GF-D8 (cell line): ENCODE measurements at regions not wholly inside any gene's neighbourhood (a gene's known extent, or its start where the extent isn't known, plus 50 kb on each side); places are given as distances from the start of the nearest gene placed in this dataset.
A peak's percentile ranks its signal among the peaks of the same experiment; 100 is the strongest.

Experiments
- DNase-seq: peaks from one replicate; lab custom pipeline; 2025; lab: John Stamatoyannopoulos, UW

DNA sequence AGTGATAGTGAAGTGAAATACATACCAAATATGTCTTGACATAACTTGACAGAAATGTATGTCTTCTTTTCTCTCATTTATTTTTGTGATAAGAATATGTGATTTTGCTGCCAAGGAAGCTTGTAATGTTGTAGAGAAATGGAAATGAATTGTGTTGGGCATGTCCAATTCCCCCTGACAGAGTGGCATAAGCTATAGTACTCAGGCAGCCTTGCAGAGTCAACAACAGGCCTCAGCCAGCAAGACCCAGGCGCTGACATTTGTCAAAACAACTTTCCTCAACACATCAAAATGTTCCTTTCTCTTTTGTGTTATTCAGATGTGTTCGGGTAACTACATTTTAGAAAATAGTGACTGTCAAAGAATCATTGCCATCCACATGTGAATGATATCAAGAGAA lies 538.1 kb upstream of the ATP11B start:
- DNase-seq: no peak

DNA sequence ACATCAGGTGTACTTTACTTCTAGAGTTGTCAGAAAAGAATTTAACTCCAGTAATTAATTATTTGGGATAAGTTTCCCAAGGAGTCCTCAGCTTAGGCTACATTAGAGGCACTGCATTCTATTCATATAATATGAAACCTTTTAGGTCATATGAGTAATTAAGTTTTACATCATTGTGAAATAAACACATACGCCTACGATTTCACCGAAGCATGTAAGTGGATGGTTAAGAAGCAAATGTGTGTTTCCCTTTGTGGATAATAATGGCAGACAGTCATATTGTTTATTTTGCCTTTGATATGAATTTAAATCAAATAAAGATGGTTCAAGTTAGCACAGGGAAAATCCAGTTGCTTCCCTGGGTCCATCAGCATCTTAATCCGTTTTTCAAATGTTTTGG lies 535.9 kb upstream of the ATP11B start:
- DNase-seq: no peak

DNA sequence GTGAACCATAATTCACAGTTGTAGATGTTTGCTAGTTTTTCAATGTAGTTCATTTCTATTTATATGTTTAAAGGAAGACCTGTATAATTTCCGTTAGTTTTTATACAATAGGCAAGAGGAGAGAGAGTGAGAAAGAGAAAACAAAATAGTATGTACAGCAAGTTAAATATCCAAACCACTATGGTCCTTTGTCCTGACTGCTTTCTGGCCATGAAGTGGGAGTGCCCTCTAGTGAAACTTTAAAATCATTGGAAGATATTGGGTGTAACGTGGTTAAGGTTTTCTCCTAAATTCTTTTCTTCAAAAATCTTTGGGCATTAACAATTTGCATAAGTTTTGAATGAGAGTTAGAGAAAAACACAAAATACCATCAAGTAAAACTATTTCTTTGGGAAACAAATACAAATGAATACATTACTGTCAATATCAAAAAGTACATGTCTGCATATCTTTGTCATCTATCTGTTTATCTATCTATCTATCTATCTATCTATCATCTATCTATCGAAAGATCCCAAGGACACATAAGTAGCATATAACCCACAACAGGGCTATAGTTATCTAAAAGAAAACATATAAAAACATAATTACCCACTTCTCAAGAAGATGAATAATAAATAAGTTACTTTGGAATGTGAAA lies 534.6 kb upstream of the ATP11B start:
- DNase-seq: peak; percentile 9

DNA sequence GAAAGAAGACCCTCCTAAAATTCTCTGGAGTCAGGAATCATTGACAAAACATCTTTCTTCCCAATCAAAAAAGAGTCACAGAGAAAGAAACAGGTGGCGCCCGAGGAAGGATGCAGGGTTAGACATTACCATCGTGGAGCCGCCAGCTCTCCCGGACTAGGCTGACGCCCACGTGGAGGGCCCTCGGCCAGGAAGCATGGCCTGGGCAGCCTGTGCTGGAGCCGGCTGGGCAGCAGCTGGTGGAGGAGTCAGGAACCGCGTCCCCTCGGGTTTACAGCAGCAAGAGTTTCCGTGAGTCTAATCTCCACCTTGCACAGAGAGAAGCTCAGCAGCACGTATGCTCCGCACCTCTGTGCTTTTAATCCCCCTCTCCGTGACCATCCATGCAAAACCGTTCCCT lies 533.7 kb upstream of the ATP11B start:
- no peak for DNase-seq

DNA sequence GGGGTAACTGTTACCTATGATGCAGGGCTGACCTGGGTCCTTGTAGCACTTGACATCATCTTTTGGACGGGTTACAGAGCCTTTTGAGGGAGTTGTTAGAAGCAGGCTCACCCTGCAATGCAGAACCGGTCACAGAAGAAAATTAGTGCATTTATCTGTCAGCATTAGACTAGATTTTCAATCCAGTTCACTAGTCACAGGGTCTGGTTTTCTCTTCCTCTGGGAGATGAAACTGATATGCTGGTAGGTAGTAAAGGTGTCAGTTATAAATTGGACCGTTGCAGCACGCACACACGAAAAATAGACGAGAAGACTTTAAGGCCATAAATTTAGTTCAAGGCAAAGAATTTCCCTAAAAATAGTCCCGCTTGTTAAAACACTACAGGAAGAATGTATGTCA lies 532.3 kb upstream of the ATP11B start:
- no peak for DNase-seq

DNA sequence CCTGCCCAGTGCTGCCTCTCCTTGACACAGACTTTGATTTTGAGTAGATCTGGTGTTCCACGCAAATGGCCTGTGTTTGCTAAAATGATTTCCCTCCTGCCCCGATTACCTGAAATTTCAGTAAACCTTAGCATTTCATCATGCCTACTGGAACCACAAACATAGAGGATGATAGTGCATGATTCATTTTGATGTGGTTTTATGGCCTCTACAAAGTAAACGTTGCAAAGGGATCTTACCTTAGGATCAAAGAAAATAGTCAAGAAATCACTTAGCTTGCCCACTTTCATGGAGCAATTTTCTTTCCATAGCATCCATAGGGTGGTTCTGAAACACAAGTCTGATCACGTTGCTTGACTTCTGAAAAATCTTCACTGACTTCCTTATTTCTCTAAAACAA lies 524.6 kb upstream of the ATP11B start:
- no peak for DNase-seq

DNA sequence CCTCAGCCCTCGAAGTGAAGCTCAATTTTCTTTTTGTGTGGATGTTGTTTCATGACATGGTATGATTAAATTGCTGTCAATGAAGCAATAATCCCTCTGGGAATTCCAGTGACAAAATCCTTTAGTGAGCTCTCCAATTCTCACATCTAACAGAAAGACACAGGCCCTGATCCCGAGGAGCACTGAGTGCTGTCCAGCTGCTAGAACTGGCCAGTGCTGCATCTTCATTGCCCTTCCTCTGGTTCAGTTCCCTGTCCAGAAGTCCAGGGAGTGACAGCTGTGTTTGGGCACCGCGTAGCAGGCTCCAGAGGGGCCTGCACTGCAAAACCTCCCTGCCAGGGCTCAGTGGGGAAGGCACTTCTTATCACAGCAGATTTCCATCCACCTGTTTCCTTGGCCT lies 516.8 kb upstream of the ATP11B start:
- no peak for DNase-seq

DNA sequence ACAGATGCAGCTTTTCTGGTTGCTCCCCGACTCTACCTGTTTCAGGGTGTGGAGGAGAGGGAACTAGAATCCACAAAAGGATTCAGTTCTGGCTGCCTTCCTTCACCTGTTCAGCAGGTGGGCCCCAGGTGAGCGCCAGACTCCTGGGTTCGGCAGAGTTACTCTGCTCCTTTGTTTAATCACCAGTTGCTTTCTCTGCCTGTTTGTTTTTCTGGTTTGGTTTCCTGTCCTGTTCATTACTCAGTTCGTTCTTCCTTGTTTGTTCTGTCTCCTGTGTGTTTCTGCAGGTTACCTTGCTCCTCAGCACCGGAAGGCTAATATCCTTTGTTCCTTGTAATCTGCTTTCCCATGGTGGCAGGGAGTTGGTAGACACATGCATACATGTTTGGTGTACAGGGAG lies 508.5 kb upstream of the ATP11B start:
- DNase-seq: no peak

DNA sequence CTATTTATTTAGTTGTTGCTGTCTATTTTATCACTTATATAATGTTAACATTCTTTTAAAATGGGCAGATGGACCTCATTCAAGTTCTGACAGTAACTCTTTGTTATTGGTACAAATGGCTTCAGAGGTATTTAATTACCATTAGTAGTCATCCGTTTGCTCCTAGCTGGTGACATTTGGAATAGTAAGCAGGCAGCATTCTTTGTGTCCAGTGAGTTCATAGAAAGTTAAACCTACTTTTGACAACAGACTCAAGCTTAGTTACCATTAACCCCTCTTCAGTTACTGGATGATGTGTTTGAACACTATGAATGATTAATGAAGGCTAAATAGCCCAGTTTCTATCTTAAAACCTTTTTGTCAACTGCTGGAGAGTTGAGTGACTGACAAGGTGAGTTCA lies 500.7 kb upstream of the ATP11B start:
- DNase-seq: no peak

DNA sequence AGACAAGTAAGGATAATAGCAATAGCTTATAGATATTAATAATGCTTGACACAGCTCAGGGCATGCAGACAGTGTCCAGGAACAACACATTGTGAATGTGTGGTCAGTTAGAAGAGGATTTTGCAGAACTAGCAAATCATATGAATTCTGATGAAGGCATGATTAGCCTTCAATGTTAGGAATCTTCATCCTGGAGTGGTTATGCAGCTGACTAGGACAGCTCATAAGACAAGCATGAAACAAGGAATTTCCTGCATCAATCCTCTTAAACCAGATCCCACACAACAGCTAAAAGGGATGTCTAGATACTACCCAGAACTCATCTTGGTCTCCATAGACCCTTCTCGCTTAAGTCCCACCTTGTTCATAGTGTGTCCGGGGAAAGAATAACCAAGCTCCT lies 499.0 kb upstream of the ATP11B start:
- no peak for DNase-seq

DNA sequence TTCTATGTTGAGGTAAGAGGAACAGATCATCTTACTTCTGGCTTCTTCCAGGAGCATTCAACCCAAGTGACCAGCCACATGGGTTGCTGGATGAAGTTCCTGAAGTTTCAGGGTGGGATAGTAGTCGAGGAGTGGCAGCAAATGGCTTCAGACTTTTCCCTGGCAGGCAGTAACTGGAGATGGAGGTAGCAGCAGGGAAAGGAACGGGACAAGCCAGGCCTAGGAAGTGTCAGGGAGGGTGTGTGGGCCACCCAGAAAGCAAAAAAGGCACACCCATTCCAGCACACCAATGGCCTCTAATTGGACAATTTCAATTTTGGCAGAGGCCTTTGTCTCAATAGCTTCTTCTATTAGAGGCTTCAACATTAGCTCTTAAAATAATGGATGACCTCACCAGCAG lies 498.6 kb upstream of the ATP11B start:
- DNase-seq: no peak

DNA sequence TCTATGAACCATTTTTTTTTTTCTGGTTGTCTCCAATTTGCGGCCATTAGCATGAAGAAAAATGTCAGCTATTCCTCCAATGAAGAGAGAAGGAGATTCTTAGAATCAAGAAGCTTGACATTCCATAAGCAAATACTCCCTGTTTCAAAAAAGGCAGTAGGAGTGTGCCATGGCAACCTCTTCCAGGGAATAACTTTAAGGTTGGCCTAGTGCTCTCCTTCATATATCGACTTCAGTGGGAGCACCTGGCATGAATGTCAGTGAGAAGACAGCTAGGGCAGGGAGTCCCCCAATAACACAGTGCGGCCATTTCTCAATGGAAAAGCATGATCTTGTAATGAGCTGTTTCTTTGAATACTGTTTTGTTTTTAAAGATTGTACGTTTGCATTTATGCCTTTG lies 493.0 kb upstream of the ATP11B start:
- DNase-seq: no peak

DNA sequence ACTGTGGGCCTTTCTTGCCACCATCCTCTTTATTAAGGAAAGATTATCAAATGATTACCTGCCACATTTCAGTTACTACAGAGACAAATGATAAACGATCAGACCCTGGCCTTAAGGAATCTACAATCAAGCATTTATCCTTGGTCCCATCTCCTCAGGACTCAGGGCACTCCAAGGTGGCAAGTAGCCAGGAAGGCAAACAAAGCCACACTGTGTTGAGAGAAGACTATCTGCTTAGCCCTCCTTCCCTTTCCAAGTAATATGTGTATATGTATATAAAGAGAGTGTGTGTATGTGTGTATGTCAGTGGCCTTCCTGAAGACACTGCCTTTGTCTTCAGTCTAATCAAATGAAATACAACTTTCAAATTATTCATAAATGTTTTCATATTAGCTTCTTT lies 490.1 kb upstream of the ATP11B start:
- DNase-seq: no peak

DNA sequence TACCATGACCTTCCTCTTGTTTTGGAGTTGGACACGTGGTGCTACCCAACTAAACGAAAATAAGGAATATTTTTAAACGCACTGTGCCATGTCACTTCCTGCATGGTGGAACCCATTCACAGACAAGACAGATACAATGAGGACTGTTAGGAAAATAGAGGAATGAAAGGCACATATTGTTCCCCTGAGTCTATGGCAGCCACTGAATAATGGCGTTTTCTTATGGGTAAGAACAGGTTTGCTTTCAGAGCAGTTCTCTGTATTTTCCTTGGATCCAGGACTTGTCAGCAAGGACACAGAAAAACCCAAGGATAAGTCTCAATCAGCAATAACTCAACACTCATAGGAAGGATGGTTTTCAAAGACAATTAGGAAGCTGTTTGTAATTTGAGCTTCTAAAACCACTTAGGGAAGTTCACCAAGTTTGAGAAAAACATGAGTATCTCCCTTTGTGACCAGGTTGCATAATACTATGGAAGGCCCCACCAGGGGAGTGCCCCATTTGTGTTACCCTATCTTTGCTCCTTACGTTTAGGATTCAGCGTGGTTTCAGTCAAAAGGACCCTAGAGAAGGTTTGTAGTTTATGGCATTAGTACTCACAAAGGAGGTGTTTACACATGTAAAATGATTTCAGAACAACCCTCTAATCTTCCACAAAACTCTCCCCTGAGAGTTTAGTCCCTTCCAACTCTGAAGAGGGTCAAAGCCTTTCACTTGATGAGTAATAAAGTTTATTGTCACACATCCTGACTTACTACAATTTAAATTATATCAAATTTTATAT lies 487.2 kb upstream of the ATP11B start:
- DNase-seq: no peak

DNA sequence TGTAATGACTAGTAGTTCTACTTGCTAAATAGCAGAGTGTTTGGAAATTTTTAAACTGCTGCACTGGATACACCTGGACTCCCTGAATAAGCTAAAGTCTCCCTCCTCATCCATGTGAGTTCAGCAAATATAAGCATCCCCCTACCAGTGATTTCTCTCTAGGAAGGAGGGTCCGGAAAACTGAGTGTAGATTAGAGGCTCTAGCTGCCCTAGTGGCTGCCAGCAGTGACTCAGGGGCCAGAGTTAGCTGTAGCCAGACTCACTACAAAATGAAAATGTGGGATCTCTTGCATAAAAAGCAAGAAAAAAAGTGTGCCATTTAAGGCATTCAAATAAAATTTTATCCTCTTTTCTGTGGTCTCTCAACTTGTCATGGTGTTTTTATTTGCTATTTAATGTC lies 485.0 kb upstream of the ATP11B start:
- no peak for DNase-seq

DNA sequence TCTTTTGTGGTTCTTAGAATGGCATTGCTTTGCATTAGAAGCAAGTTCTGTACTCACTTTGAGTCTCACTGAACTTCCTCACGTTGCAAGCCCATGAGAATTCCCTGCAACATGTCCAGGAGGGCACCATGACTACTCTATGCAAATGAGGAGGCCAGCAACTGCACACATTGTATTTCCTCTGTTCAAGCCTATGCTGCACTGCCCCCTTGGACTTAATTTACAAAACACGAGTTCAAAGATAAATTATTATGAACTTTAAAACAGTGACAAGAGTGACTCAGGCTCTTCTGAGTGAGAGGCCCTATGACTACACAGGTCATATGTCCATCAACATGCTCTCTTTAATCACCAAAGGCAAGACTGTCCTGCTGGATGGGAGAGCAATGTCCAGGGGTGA lies 484.2 kb upstream of the ATP11B start:
- DNase-seq: no peak

DNA sequence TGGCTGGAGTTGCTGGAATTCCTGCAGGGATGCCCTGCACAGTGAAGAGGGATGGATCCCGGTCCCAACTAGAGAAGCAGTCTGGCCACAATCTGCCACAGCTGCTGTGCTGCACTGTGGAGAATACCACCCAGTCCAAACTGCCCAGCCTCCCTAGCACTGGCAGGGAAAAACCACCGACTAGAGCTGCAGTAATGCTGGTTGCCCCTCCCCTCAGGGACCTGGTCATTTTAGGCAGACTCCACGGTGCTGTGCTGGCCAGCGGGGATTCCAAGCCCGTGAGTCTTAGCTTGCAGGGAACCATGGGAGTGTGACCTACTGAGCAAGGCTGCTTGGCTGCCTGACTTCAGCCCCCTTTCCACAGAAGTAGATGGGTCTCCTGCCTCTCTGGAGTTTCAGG lies 478.0 kb upstream of the ATP11B start:
- DNase-seq: no peak

DNA sequence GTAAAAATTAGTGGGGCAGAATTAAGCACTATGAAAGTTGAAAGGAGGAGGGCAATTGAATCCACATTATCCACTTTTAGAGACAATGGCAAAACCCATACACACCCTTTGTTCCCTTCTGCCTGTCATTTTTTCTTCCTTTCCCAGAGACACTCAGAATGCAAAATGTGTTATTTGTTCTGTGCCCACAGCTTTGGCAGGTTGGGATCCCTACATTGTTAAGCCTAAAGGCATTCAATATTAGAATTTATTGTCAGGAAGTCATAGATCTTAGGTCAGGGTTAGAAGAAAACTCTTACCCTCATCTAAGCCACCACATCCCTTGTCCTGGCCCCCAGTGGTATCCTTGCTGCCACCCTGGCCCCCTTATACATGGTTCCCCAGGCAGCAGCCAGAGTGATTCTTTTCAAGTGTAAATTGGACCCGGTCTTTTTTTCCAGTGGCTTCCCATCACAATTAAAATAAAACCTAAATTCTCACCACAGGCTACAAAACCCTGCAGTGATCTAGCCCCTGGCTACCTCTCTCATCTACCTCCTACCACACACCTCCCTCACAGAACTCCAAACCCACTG lies 470.1 kb upstream of the ATP11B start:
- DNase-seq: no peak

DNA sequence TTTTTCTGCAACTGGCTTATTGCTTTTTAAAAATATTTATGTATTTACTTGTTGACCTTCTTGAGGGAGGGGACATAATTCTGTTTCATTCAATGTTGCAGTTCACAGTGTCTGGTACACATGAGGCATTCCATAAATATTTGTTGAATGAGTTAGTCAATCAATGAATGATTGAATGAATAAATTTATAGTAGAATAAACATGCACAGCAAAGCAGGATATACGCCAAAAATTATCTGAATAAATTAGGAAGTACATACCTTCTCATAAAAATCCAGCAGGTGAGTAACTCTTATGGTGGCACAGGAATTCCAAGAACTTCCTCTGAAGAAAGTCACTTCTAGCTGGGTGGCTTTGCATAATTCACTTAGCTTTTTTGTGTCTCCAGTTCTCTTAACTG lies 469.4 kb upstream of the ATP11B start:
- no peak for DNase-seq

DNA sequence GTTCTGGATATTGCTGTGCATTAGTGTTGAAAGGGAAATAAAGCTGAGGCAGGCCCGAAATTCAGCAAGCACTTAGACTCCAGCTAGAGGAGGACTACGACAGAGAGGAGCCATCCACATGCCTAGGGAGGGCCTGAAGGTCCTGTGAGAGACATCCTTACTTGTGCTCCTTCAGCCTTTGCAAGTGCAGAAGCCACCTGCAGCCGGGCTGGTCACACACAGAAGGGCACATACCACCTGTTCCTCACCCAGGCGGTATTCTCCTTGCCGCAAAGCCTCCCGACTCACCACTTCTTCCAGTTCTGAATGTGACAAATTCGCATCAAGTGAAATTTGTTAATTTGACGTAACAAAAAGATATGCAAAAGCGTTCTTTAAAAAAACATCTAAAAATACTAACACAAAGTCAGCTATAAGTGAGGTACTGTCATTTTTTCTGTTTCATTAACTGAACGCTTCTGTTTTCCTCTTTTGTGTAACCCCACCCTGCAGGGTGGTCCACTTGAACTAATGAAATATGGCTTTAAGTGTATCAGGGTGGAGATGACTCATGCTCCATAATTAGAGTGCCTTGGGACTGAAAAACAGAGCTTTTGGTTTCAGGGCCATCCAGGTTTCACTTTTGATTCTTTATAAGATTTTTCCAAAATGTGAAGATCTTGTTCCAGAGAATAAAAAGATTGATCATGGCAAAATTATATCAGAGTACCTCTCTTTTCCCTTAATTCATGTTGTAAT lies 467.9 kb upstream of the ATP11B start:
- DNase-seq: no peak

DNA sequence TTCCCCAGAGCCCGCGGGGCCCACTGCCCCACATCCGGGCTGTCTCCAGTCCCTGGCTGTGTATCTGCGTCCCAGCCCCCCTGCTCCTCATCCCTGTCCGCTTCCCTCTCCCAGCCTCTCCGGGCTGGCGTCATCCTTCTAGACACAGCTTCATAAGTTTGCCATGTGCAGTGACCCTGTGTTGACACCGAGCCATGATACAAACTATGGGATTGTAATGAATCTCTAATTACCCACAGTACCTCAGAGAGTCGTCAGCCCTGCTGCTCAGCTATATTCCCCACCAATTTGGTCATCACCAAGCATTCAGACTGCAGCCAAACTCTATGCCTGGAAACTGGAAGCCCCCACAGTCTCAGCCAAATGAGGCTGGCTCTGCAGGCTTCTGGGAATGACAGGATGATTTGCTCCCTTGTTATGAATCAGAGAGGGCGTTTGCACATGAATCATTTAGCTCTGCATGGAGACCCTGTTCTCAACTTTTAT lies 466.1 kb upstream of the ATP11B start:
- DNase-seq: no peak

DNA sequence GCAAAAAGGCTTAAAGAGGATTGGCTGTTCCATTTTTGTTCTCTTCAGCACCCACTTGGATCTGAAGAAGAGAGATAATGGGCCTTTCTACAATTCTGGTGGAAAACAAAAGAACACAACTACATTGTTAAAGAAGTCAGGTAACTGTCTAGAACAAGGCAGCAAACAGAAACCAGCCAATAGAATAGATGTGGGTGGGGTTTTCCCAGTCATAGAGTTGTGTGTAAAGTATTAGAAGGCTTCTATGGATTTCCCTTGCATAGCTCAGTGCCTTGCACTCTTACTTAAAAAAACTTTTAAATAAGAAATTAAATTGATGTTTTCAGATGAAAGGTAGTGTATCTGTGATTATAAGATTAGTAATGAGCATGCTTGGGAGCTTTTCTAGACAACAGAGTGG lies 462.7 kb upstream of the ATP11B start:
- DNase-seq: no peak

DNA sequence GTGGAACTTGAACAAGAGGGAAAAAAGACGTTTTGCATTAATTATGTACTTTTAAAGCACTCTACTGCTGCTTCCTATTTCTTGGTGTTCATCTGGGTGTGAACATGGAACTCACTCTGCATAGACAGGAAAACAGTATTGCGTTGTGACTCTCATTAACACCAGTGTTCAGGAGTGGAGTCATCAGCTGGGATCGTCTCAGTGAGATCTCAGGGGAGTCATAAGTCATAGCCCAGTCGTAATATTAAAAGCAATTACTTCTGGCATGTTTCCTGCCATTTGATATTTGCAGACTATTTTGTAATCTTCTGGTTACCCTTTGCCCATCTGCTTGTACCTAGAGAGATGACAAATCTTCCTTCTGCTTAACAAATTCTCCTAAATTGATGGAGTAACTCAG lies 462.0 kb upstream of the ATP11B start:
- DNase-seq: no peak
